ENCODE measurements at regions not wholly inside any gene's neighbourhood (a gene's known extent, or its start where the extent isn't known, plus 50 kb on each side); places are given as distances from the start of the nearest gene placed in this dataset.
"Not testable (repeated sequence)": the region's sequence is repeated elsewhere in the genome, so short reads cannot be mapped to it uniquely, and the experiment has no call there.

- no peak for DNase-seq
These were observed 261.5 kb upstream of the PCSK5 start for GRCh38 chr9:75628952-75629351.

GRCh38 chr9:75633451-75634057, 256.9 kb upstream of the PCSK5 start:
- no peak for DNase-seq

GRCh38 chr9:75636427-75637045, 253.9 kb upstream of the PCSK5 start:
- DNase-seq, result no peak

GRCh38 chr9:75639971-75640610, 250.4 kb upstream of the PCSK5 start:
- no peak for DNase-seq

- DNase-seq, result no peak
These were observed 248.0 kb upstream of the PCSK5 start for GRCh38 chr9:75642522-75642921.

- DNase-seq, result no peak
These were observed 245.8 kb upstream of the PCSK5 start for GRCh38 chr9:75644649-75645048.

GRCh38 chr9:75648034-75648433, 242.4 kb upstream of the PCSK5 start:
- DNase-seq, result no peak

GRCh38 chr9:75649060-75649459, 241.4 kb upstream of the PCSK5 start:
- DNase-seq, result no peak

GRCh38 chr9:75651709-75652108, 238.8 kb upstream of the PCSK5 start:
- no peak for DNase-seq

- no peak for DNase-seq
These were observed 237.1 kb upstream of the PCSK5 start for GRCh38 chr9:75653335-75653734.

- DNase-seq, result no peak
These were observed 236.7 kb upstream of the PCSK5 start for GRCh38 chr9:75653750-75654149.

GRCh38 chr9:75657015-75657414, 233.5 kb upstream of the PCSK5 start:
- no peak for DNase-seq

- no peak for DNase-seq
These were observed 232.1 kb upstream of the PCSK5 start for GRCh38 chr9:75658301-75658905.

GRCh38 chr9:75664597-75664996, 225.9 kb upstream of the PCSK5 start:
- DNase-seq, result no peak

- no peak for DNase-seq
These were observed 223.5 kb upstream of the PCSK5 start for GRCh38 chr9:75666856-75667554.

- no peak for DNase-seq
These were observed 220.8 kb upstream of the PCSK5 start for GRCh38 chr9:75669721-75670120.

- DNase-seq, result no peak
These were observed 219.1 kb upstream of the PCSK5 start for GRCh38 chr9:75671354-75671753.

GRCh38 chr9:75672478-75672877, 218.0 kb upstream of the PCSK5 start:
- DNase-seq, result no peak

- DNase-seq, result no peak
These were observed 206.9 kb upstream of the PCSK5 start for GRCh38 chr9:75683591-75683990.

- no peak for DNase-seq
These were observed 205.4 kb upstream of the PCSK5 start for GRCh38 chr9:75685062-75685461.

GRCh38 chr9:75687359-75687953, 203.0 kb upstream of the PCSK5 start:
- DNase-seq, result no peak

- not testable (repeated sequence) for DNase-seq
These were observed 199.9 kb upstream of the PCSK5 start for GRCh38 chr9:75690551-75690950.

- no peak for DNase-seq
These were observed 199.1 kb upstream of the PCSK5 start for GRCh38 chr9:75691408-75691807.
